AG20443 (cell line): ENCODE measurements at regions not wholly inside any gene's neighbourhood (a gene's known extent, or its start where the extent isn't known, plus 50 kb on each side); places are given as distances from the start of the nearest gene placed in this dataset.
"Not testable (repeated sequence)": the region's sequence is repeated elsewhere in the genome, so short reads cannot be mapped to it uniquely, and the experiment has no call there.

ENCODE experiments used
- DNase-seq: peaks from one replicate; pipeline ENCODE4 v3.0.0; 2012; ENCODE audit warnings: low spot score, mixed read lengths

GRCh38 chr2:66317268-66317890 lies 117.5 kb upstream of the MEIS1 start:
- no peak for DNase-seq

GRCh38 chr2:66306483-66306882 lies 128.4 kb upstream of the MEIS1 start:
- no peak for DNase-seq

GRCh38 chr2:66305718-66306117 lies 129.2 kb upstream of the MEIS1 start:
- DNase-seq, result peak; percentile 10

- DNase-seq, result no peak
Measured at GRCh38 chr2:66303471-66303870, 131.5 kb upstream of the MEIS1 start.

GRCh38 chr2:66301767-66302140 lies 133.2 kb upstream of the MEIS1 start:
- no peak for DNase-seq

- DNase-seq, result peak; percentile 36
Measured at GRCh38 chr2:66301022-66301766, 133.7 kb upstream of the MEIS1 start.

- DNase-seq, result no peak
Measured at GRCh38 chr2:66283787-66284186, 151.1 kb upstream of the MEIS1 start.

GRCh38 chr2:66281980-66282379 lies 152.9 kb upstream of the MEIS1 start:
- no peak for DNase-seq

GRCh38 chr2:66279024-66279423 lies 155.9 kb upstream of the MEIS1 start:
- DNase-seq, result no peak

- no peak for DNase-seq
Measured at GRCh38 chr2:66275984-66276383, 158.9 kb upstream of the MEIS1 start.

GRCh38 chr2:66273933-66274490 lies 160.9 kb upstream of the MEIS1 start:
- no peak for DNase-seq

- no peak for DNase-seq
Measured at GRCh38 chr2:66272751-66273150, 162.2 kb upstream of the MEIS1 start.

- no peak for DNase-seq
Measured at GRCh38 chr2:66271777-66272176, 163.1 kb upstream of the MEIS1 start.

- no peak for DNase-seq
Measured at GRCh38 chr2:66270247-66270646, 164.7 kb upstream of the MEIS1 start.

GRCh38 chr2:66269166-66269565 lies 165.8 kb upstream of the MEIS1 start:
- no peak for DNase-seq

GRCh38 chr2:66268756-66269155 lies 166.2 kb upstream of the MEIS1 start:
- no peak for DNase-seq

GRCh38 chr2:66264354-66264753 lies 170.6 kb upstream of the MEIS1 start:
- DNase-seq, result no peak

GRCh38 chr2:66255867-66256266 lies 179.1 kb upstream of the MEIS1 start:
- no peak for DNase-seq

- no peak for DNase-seq
Measured at GRCh38 chr2:66255136-66255535, 179.8 kb upstream of the MEIS1 start.

GRCh38 chr2:66253066-66253465 lies 181.9 kb upstream of the MEIS1 start:
- DNase-seq, result no peak

GRCh38 chr2:66252109-66252508 lies 182.8 kb upstream of the MEIS1 start:
- no peak for DNase-seq

GRCh38 chr2:66251573-66251972 lies 183.4 kb upstream of the MEIS1 start:
- no peak for DNase-seq

- DNase-seq, result not testable (repeated sequence)
Measured at GRCh38 chr2:66249089-66249488, 185.8 kb upstream of the MEIS1 start.

- not testable (repeated sequence) for DNase-seq
Measured at GRCh38 chr2:66243809-66244208, 191.1 kb upstream of the MEIS1 start.
